ENCODE measurements at regions not wholly inside any gene's neighbourhood (a gene's known extent, or its start where the extent isn't known, plus 50 kb on each side); places are given as distances from the start of the nearest gene placed in this dataset.

- TF ChIP-seq POLR2AphosphoS5 (IDR thresholded peaks at IDR 0.05) (no peak), CTCF (IDR thresholded peaks at IDR 0.05) (no peak)
Observed at GRCh38 chr14:54010981-54011380, 54.4 kb upstream of the BMP4 start.
